ENCODE measurements at regions not wholly inside any gene's neighbourhood (a gene's known extent, or its start where the extent isn't known, plus 50 kb on each side); places are given as distances from the start of the nearest gene placed in this dataset.

GRCh38 chr5:35367526-35367925 is 137.2 kb upstream of the PRLR start:
- no peak for DNase-seq (ENCODE audit: low read depth in 3 of 3, low spot score in 1 of 3)

- DNase-seq (ENCODE audit: low read depth in 3 of 3, low spot score in 1 of 3) = no peak
These were observed 135.5 kb upstream of the PRLR start for GRCh38 chr5:35365758-35366157.

- DNase-seq (ENCODE audit: low read depth in 3 of 3, low spot score in 1 of 3) = no peak
These were observed 134.1 kb upstream of the PRLR start for GRCh38 chr5:35364350-35364749.

- no peak for DNase-seq (ENCODE audit: low read depth in 3 of 3, low spot score in 1 of 3)
These were observed 133.2 kb upstream of the PRLR start for GRCh38 chr5:35363387-35363965.

GRCh38 chr5:35362772-35363171 is 132.5 kb upstream of the PRLR start:
- DNase-seq (ENCODE audit: low read depth in 3 of 3, low spot score in 1 of 3) = no peak

- no peak for DNase-seq (ENCODE audit: low read depth in 3 of 3, low spot score in 1 of 3)
These were observed 130.4 kb upstream of the PRLR start for GRCh38 chr5:35360671-35361070.

- DNase-seq (ENCODE audit: low read depth in 3 of 3, low spot score in 1 of 3) = no peak
These were observed 129.6 kb upstream of the PRLR start for GRCh38 chr5:35359859-35360258.

- DNase-seq (ENCODE audit: low read depth in 3 of 3, low spot score in 1 of 3) = no peak
These were observed 127.7 kb upstream of the PRLR start for GRCh38 chr5:35357973-35358372.

GRCh38 chr5:35356725-35357124 is 126.4 kb upstream of the PRLR start:
- DNase-seq (ENCODE audit: low read depth in 3 of 3, low spot score in 1 of 3) = no peak

- no peak for DNase-seq (ENCODE audit: low read depth in 3 of 3, low spot score in 1 of 3)
These were observed 124.5 kb upstream of the PRLR start for GRCh38 chr5:35354751-35355150.

GRCh38 chr5:35345222-35345621 is 114.9 kb upstream of the PRLR start:
- DNase-seq (ENCODE audit: low read depth in 3 of 3, low spot score in 1 of 3) = no peak

- no peak for DNase-seq (ENCODE audit: low read depth in 3 of 3, low spot score in 1 of 3)
These were observed 112.4 kb upstream of the PRLR start for GRCh38 chr5:35342664-35343063.

- DNase-seq (ENCODE audit: low read depth in 3 of 3, low spot score in 1 of 3) = no peak
These were observed 110.9 kb upstream of the PRLR start for GRCh38 chr5:35341189-35341588.

- DNase-seq (ENCODE audit: low read depth in 3 of 3, low spot score in 1 of 3) = no peak
These were observed 109.4 kb upstream of the PRLR start for GRCh38 chr5:35339616-35340100.

GRCh38 chr5:35339006-35339405 is 108.7 kb upstream of the PRLR start:
- no peak for DNase-seq (ENCODE audit: low read depth in 3 of 3, low spot score in 1 of 3)

GRCh38 chr5:35338157-35338453 is 107.8 kb upstream of the PRLR start:
- no peak for DNase-seq (ENCODE audit: low read depth in 3 of 3, low spot score in 1 of 3)

- no peak for DNase-seq (ENCODE audit: low read depth in 3 of 3, low spot score in 1 of 3)
These were observed 107.3 kb upstream of the PRLR start for GRCh38 chr5:35337340-35338156.

GRCh38 chr5:35336230-35336629 is 105.9 kb upstream of the PRLR start:
- DNase-seq (ENCODE audit: low read depth in 3 of 3, low spot score in 1 of 3) = no peak

- DNase-seq (ENCODE audit: low read depth in 3 of 3, low spot score in 1 of 3) = no peak
These were observed 105.5 kb upstream of the PRLR start for GRCh38 chr5:35335752-35336151.

GRCh38 chr5:35333366-35333765 is 103.1 kb upstream of the PRLR start:
- DNase-seq (ENCODE audit: low read depth in 3 of 3, low spot score in 1 of 3) = no peak

- DNase-seq (ENCODE audit: low read depth in 3 of 3, low spot score in 1 of 3) = no peak
These were observed 102.0 kb upstream of the PRLR start for GRCh38 chr5:35331956-35332950.

- DNase-seq (ENCODE audit: low read depth in 3 of 3, low spot score in 1 of 3) = no peak
These were observed 95.5 kb upstream of the PRLR start for GRCh38 chr5:35325836-35326235.
